Amygdala (tissue), 56 donors: ENCODE measurements at regions not wholly inside any gene's neighbourhood (a gene's known extent, or its start where the extent isn't known, plus 50 kb on each side); places are given as distances from the start of the nearest gene placed in this dataset.
"Not testable (repeated sequence)": the region's sequence is repeated elsewhere in the genome, so short reads cannot be mapped to it uniquely, and the experiment has no call there.

Experiments used
- DNase-seq, 56 donors: peaks; one replicate each; lab custom pipeline; 2025; lab: John Stamatoyannopoulos, UW

GRCh38 chr10:108327706-108328105 is 1163.2 kb upstream of the SORCS1 start:
- no peak for DNase-seq

GRCh38 chr10:108323274-108323798 is 1158.8 kb upstream of the SORCS1 start:
- DNase-seq: no peak

- DNase-seq: no peak
These were observed 1155.1 kb upstream of the SORCS1 start for GRCh38 chr10:108319434-108320222.

GRCh38 chr10:108315636-108316035 is 1151.1 kb upstream of the SORCS1 start:
- DNase-seq: not testable (repeated sequence)

GRCh38 chr10:108307925-108308312 is 1143.4 kb upstream of the SORCS1 start:
- DNase-seq: no peak

GRCh38 chr10:108307250-108307924 is 1142.9 kb upstream of the SORCS1 start:
- DNase-seq: no peak

GRCh38 chr10:108303149-108303548 is 1138.6 kb upstream of the SORCS1 start:
- DNase-seq: no peak

- no peak for DNase-seq
These were observed 1136.5 kb upstream of the SORCS1 start for GRCh38 chr10:108301002-108301401.

GRCh38 chr10:108290823-108291222 is 1126.3 kb upstream of the SORCS1 start:
- DNase-seq: no peak

GRCh38 chr10:108275895-108276685 is 1111.6 kb upstream of the SORCS1 start:
- DNase-seq: no peak

GRCh38 chr10:108260383-108260906 is 1095.9 kb upstream of the SORCS1 start:
- DNase-seq: no peak

GRCh38 chr10:108254089-108254488 is 1089.6 kb upstream of the SORCS1 start:
- DNase-seq: no peak

GRCh38 chr10:108252771-108253170 is 1088.3 kb upstream of the SORCS1 start:
- no peak for DNase-seq

GRCh38 chr10:108250936-108251620 is 1086.6 kb upstream of the SORCS1 start:
- no peak for DNase-seq

- no peak for DNase-seq
These were observed 1085.4 kb upstream of the SORCS1 start for GRCh38 chr10:108249940-108250339.

- no peak for DNase-seq
These were observed 1080.1 kb upstream of the SORCS1 start for GRCh38 chr10:108244443-108245228.

GRCh38 chr10:108241166-108241565 is 1076.7 kb upstream of the SORCS1 start:
- DNase-seq: no peak

GRCh38 chr10:108238261-108238660 is 1073.8 kb upstream of the SORCS1 start:
- DNase-seq: no peak

- DNase-seq: no peak
These were observed 1066.1 kb upstream of the SORCS1 start for GRCh38 chr10:108230478-108231170.
